Upper lobe of left lung (tissue), 6 donors: ENCODE measurements at regions not wholly inside any gene's neighbourhood (a gene's known extent, or its start where the extent isn't known, plus 50 kb on each side); places are given as distances from the start of the nearest gene placed in this dataset.

Experiments
- ATAC-seq, 2 donors: fragments of 200-7000 bp; cut with Tn5 transposase; one replicate each; pipeline ENCODE4 v1.9.1; 2022; ENCODE audit warnings: mild to moderate bottlenecking in 2 of 2, moderate library complexity in 2 of 2; ENCODE audit not compliant: low FRiP score in 2 of 2
- DNase-seq, 2 donors: peaks; one replicate each; pipeline ENCODE4 v3.0.0-alpha.2; 2019 to 2020
- H3K27ac ChIP-seq, 4 donors: fragments of 200-600 bp; sonication (generic); one replicate each; pipeline ENCODE4 v1.5.1; 2016 to 2019
- H3K27me3 ChIP-seq, 4 donors: fragments of 200-600 bp; sonication (generic); one replicate each; pipeline ENCODE4 v1.5.1; 2017 to 2019
- H3K36me3 ChIP-seq, 4 donors: fragments of 200-600 bp; sonication (generic); one replicate each; pipeline ENCODE4 v1.5.1; 2016 to 2019
- H3K4me1 ChIP-seq, 4 donors: fragments of 200-600 bp; sonication (generic); one replicate each; pipeline ENCODE4 v1.5.1; 2018 to 2019
- H3K4me3 ChIP-seq, 4 donors: fragments of 200-600 bp; sonication (generic); one replicate each; pipeline ENCODE4 v1.5.1; 2017 to 2019; ENCODE audit warnings: mild to moderate bottlenecking in 2 of 4, moderate library complexity in 1 of 4
- H3K9me3 ChIP-seq, 4 donors: fragments of 200-600 bp; sonication (generic); one replicate each; pipeline ENCODE4 v1.5.1; 2018 to 2019
- CTCF ChIP-seq, 6 experiments: fragments of 450-650 bp in 4 of 6; fragments of 200-600 bp in 2 of 6; sonication (generic) in 2 of 6; IDR thresholded peaks; one replicate each; pipeline ENCODE4 v1.5.1; 2016 to 2019; ENCODE audit warnings: antibody characterized with exemption in 6 of 6
- EP300 ChIP-seq, 4 donors: sonication (generic); formaldehyde crosslinking; IDR thresholded peaks; one replicate each; pipeline ENCODE4 v1.5.1; 2017; ENCODE audit warnings: antibody characterized with exemption in 4 of 4, control low read depth in 2 of 4
- POLR2A ChIP-seq, 4 donors: fragments of 450-650 bp; IDR thresholded peaks; one replicate each; pipeline ENCODE4 v1.5.1; 2016 to 2017; ENCODE audit warnings: antibody characterized with exemption in 4 of 4, mild to moderate bottlenecking in 2 of 4
- POLR2AphosphoS5 ChIP-seq, 2 donors: sonication (generic); formaldehyde crosslinking; IDR thresholded peaks; one replicate each; pipeline ENCODE4 v1.5.1; 2017; ENCODE audit warnings: antibody characterized with exemption in 2 of 2
- WGBS, 2 donors: methylation state at CpG; one replicate each; pipeline ENCODE4 v1.1.5; 2017 to 2018; 5-methylcytosine and 5-hydroxymethylcytosine counted together
- donor health status: DM: no; HTN: no; CAD: no; lungs with moderate emphysema.
- donor health status: DM: no; HTN: yes; CAD: no; lungs with severe emphysema.

- DNase-seq = no peak
- Histone ChIP-seq H3K4me3 (no peak overlapping the region), H3K9me3 (no peaks in the 10 kb centered on the region), H3K4me1 (no peaks in the 10 kb centered on the region), H3K36me3 (no peaks in the 10 kb centered on the region), H3K27ac (no peak overlapping the region), H3K27me3 (no peaks in the 10 kb centered on the region)
- TF ChIP-seq EP300 (IDR thresholded peaks at IDR 0.05) (no peak), POLR2A (IDR thresholded peaks at IDR 0.05) (no peak), POLR2AphosphoS5 (IDR thresholded peaks at IDR 0.05) (no peak)
- ATAC-seq = no peak
Measured at GRCh38 chr1:75014250-75014649, 119.9 kb upstream of the LHX8 start.

GRCh38 chr1:75023005-75023404 lies 111.2 kb upstream of the LHX8 start:
- no peak for TF ChIP-seq CTCF (IDR thresholded peaks at IDR 0.05)
- TF ChIP-seq POLR2A (IDR thresholded peaks at IDR 0.05) = no peak
- TF ChIP-seq POLR2AphosphoS5 (IDR thresholded peaks at IDR 0.05) = no peak
- no peak for TF ChIP-seq EP300 (IDR thresholded peaks at IDR 0.05)
- H3K27me3 ChIP-seq = no peaks in the 10 kb centered on the region
- no peak overlapping the region for H3K27ac ChIP-seq
- H3K4me3 ChIP-seq = no peak overlapping the region
- ATAC-seq (no peak), DNase-seq (no peak)
- no peaks in the 10 kb centered on the region for H3K4me1 ChIP-seq
- no peaks in the 10 kb centered on the region for H3K9me3 ChIP-seq
- no peaks in the 10 kb centered on the region for H3K36me3 ChIP-seq
- WGBS, 2 donors = 88 to 92% methylated on average over 1 of the region's 1 CpG

- Histone ChIP-seq H3K27me3 (no peaks in the 10 kb centered on the region), H3K9me3 (no peaks in the 10 kb centered on the region), H3K27ac (no peak overlapping the region), H3K4me1 (no peaks in the 10 kb centered on the region), H3K4me3 (no peak overlapping the region), H3K36me3 (no peaks in the 10 kb centered on the region)
- no peak for ATAC-seq
- no peak for TF ChIP-seq CTCF (IDR thresholded peaks at IDR 0.05)
- no peak for TF ChIP-seq EP300 (IDR thresholded peaks at IDR 0.05)
- TF ChIP-seq POLR2A (IDR thresholded peaks at IDR 0.05) = no peak
- TF ChIP-seq POLR2AphosphoS5 (IDR thresholded peaks at IDR 0.05) = no peak
- no peak for DNase-seq
- 48 to 58% methylated on average over 3 of the region's 3 CpGs for WGBS, 2 donors
Measured at GRCh38 chr1:75034376-75034775, 99.8 kb upstream of the LHX8 start.

- Histone ChIP-seq H3K9me3 (peaks cover 0 to 6% (median 2%) of the 10 kb centered on the region in 4 donors), H3K27ac (no peak overlapping the region), H3K27me3 (no peaks in the 10 kb centered on the region), H3K4me3 (no peak overlapping the region), H3K36me3 (no peaks in the 10 kb centered on the region), H3K4me1 (no peaks in the 10 kb centered on the region)
- DNase-seq (no peak), ATAC-seq (peak in 1 of 2 donors; percentile 51)
- 81 to 85% methylated on average over 4 of the region's 4 CpGs for WGBS, 2 donors
- TF ChIP-seq CTCF (IDR thresholded peaks at IDR 0.05) (no peak), POLR2A (IDR thresholded peaks at IDR 0.05) (no peak), EP300 (IDR thresholded peaks at IDR 0.05) (no peak), POLR2AphosphoS5 (IDR thresholded peaks at IDR 0.05) (no peak)
Measured at GRCh38 chr1:75035536-75035935, 98.7 kb upstream of the LHX8 start.

- H3K36me3 ChIP-seq = no peaks in the 10 kb centered on the region
- 45 to 54% methylated on average over 2 of the region's 2 CpGs for WGBS, 2 donors
- no peaks in the 10 kb centered on the region for H3K9me3 ChIP-seq
- no peaks in the 10 kb centered on the region for H3K4me1 ChIP-seq
- no peaks in the 10 kb centered on the region for H3K27me3 ChIP-seq
- ATAC-seq (no peak), DNase-seq (no peak)
- no peak overlapping the region for H3K4me3 ChIP-seq
- no peak overlapping the region for H3K27ac ChIP-seq
- TF ChIP-seq CTCF (IDR thresholded peaks at IDR 0.05) (no peak), EP300 (IDR thresholded peaks at IDR 0.05) (no peak), POLR2AphosphoS5 (IDR thresholded peaks at IDR 0.05) (no peak), POLR2A (IDR thresholded peaks at IDR 0.05) (no peak)
Measured at GRCh38 chr1:75053207-75053606, 81.0 kb upstream of the LHX8 start.
